ENCODE measurements at regions not wholly inside any gene's neighbourhood (a gene's known extent, or its start where the extent isn't known, plus 50 kb on each side); places are given as distances from the start of the nearest gene placed in this dataset.
"Not testable (repeated sequence)": the region's sequence is repeated elsewhere in the genome, so short reads cannot be mapped to it uniquely, and the experiment has no call there.

DNA sequence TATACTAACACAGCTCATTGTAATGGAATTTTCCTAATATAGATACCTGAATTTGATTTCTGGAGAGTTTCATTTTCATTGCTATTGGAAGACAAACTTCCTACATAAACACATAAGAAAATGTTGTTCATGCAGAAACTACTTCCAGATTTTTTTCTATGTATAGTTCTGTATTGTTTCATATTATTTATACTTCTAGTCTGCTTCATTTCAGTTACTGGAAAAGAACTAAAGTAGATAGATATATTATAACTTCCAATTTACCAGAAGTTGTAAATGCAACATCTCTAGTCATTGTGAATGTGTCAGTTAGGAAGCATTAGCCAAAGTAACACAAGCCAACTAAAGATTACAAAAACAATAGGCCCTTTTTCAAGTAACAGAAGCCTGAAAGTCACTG lies 147.3 kb upstream of the ZNF385D start:
- DNase-seq: no peak

DNA sequence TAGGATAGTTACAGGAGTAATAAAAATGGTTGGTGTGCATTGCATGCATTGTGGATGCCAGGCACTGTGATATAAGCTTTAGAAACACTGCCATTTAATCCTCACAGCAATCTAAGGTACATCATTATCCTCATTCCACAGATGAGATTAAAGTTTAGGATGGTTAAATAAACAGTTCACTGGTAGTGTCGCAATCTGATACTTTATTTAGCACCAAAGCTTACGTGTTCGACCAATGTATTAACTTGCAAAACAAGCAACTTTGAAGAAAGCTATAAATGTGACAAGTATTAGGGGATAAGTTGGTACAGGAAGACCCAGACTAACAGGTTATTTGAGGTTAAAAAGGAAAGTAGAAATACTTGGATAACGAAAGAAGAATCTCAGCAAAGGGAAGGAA lies 150.5 kb upstream of the ZNF385D start:
- no peak for DNase-seq

DNA sequence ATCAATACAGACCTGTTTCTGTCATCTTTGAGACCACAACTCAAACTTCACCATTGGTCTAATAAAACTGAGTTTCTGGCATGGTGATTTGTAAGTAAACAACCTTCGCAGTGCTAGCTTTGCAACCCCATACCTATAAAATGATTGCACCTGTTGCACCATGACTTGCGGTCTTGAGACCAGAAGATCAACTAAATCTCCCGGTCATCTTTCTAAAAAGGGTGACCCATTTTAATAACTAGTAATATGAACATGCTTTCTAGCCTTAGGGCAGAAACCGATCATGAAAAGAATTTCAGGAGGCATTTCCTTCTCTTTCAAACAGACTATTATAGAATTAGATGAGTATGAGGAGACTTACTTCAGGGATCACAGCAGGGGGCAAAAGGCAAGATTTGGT lies 151.9 kb upstream of the ZNF385D start:
- DNase-seq: no peak

DNA sequence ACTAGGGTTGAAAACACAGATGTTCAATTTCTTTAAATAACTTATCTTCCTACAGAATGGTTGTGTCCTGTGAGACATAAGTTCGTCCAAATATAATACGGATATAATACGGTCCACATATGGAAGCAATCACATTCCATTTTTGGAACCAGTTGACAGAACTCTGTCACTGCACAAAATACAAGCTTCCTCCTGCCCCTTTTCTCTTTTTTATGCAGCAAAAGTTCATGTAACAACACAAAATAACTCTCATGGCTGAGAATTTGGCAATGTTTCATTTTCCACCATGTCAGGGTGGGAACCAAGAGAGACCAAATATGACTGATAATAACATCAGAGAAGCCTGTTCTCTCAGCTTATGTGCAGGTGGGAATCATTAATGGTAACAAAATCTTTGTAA lies 158.1 kb upstream of the ZNF385D start:
- DNase-seq: no peak

DNA sequence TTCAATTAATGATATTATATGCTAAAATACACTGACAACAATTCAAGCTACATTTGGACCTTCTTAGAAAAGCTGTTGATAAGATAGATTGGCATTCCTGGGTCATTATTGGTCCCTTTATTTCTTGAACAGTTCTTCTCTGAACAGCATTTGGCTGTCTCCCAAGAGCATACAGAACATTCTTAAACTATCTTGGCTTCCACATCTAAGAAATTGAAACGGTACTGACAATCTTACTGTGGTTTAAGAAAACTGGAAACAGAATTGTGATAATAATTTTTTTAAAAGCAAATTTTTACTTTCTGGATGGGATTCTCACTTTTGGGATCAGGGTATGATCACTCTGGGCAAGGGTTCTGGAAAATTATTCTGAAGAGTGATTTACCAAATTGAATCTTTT lies 161.7 kb upstream of the ZNF385D start:
- DNase-seq: no peak

DNA sequence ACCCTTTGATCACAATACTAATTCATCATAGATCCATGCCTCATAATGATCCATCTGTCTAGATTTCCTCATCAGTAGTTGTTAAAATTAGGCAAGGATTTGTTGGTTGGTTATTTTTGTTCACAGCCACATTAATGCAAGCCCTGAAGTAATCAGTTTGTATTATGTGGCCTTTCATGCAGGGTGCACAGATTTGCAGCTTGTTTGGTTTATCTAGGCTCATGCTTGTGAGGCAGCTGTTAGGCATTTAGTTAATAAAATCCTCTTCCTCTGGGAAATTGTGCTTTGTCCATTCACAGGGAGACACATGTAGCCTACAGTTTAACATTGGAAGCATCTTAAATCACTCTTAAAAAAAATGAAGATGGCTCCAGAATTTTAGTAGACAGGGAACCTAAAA lies 162.8 kb upstream of the ZNF385D start:
- no peak for DNase-seq

DNA sequence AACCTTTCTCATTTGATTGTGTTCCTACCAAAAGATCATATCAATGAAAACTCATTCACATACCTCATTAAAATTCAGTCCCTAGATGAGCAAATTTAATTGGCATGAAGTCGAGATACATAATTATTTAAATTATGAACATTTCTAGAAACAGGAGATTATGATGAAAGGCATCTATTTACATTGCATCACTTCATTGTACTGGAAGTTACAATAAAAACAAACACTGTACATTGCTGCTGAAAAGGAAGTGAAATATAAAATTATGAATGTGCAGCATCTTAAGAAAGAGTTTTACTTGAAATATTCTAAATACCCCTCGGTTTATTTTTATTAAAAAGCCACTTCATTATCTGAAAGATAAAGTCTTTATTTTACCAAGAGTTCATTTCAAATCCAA lies 163.4 kb upstream of the ZNF385D start:
- no peak for DNase-seq

DNA sequence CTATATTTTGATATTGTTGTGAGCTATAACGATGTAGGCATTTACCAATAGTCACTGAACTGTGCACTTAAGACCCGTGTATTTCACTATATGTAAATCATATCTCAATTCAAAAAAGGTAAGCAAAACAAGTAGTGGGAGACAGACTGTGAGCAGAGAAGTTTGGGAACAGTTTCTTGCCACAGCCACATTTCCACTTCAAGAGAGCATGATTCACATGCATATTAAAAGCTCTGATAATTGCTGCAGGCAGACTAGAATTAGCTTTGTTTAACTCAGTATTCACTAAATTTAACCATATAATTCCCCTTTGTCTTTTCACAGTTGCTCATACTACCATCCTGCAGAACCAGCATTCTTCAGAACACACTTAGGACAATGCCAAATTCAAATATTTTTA lies 168.4 kb upstream of the ZNF385D start:
- no peak for DNase-seq

DNA sequence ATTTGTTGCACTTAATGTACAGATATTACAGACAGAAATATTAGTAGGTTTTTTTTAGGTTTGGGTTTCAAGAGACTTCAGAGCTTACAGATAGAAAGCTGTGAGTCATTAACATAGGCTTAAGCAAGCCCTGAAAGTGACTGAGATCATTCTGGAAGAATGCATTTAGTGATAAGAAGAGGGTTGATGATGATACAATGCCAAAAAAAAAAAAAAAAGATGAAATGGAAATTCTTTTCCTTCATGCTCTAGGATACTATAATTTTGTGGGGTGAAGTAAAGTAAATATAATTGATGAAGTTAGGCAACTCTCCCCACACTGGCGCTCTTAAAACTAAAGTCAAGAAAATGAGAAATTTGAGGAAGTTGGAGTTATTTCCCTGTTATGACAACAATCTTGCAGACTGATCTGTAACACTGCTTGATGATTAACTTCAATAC lies 169.4 kb upstream of the ZNF385D start:
- no peak for DNase-seq

DNA sequence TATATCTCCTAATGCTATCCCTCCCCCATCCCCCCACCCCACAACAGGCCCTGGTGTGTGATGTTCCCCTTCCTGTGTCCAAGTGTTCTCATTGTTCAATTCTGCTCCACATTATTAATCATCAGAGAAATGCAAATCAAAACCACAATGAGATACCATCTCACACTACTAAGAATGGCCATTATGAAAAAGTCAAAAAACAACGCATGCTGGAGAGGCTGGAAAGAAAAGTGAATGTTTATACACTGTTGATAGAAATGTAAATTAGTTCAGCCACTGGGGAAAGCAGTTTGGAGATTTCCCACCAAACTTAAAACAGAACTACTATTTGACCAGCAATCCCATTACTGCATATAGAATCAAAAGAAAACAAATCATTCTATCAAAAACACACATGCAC lies 172.1 kb upstream of the ZNF385D start:
- DNase-seq: not testable (repeated sequence)

DNA sequence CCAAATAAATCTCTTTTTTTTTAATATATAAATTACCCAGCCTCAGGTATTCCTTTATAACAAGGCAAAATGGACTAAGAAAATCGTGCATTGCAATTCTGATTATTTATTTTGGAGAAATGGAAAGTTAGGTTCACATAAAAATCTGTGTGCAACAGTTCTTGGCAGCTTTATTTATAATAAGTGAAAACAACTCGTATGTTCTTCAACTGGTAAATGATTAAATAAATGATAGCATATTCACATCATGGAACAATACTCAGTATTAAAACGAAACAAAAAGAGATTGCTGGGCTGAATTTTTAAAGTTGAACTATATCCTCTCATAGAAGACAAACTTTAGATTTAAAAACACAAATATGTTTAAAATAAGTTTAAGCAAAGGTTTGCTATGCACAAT lies 176.3 kb upstream of the ZNF385D start:
- no peak for DNase-seq

DNA sequence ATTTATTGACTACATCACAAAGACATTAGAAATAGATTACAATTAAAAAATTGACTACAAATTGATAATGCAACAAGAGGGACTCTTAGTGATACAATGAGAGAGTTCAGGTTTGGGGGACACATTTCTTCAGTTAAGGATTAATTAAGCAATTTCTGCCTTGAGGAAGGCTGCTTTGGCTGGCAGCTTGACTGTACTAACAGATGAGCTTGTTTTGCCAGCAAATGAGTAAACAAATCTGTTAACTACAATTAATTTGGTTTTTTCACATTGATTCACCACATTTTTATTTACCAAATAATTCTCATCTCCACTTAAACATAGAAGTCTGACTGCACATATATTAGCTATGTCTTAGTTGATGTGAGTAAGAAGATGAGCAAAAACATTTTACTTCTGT lies 183.6 kb upstream of the ZNF385D start:
- DNase-seq: no peak

DNA sequence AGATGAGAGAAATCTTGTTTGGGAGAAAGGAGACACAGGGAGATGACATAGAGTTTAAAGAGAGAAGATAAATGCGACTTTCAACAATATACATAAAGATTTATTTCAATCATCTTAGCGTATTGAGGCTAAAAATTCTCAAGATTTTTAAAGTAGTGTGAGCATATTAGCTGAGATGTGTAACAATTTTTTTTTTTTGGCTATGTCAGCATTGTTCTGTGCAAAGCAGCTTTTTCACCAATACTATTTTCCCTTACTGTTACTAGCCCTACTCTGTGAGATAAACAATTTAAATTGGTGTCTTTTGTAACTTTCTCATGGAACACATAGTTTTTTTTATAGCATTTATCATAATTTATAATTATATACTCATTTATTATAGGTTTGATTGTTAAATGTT lies 185.2 kb upstream of the ZNF385D start:
- no peak for DNase-seq

DNA sequence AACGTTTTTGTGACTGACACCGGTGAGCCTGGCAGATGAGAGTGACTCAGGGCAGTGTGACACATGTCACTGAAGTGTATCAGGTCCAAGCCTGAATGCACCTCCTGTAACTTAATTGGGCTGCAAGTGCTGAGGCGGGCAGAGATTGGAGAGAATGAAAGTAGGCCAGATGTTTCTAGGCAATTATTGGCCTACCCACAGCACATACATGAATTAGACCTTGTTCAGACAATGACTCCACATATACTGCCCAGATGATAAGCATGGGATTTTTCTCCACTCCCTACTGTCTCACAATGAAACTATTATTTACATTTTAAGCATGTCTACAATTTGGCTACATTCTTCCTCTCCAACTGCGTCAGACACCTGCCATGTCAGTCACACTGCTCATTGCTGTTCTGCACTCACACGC lies 187.3 kb upstream of the ZNF385D start:
- no peak for DNase-seq

DNA sequence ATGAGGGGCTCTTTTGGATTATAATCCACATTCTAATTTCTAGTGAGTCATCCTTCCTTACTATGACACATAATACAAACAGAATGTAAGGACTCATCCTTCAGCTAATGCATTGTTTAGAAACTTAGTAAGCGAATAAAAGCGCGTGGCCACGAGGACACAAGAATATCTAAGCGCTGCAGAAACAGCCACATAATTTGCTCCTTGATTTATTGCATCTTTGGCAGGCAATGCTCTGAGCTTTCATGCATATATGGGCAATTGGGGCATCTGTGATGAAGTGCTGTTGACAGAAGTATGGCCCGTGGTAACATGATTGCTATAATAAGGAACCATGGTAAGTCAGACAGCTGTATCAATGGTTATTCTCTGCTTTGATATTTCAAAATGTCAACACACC lies 191.3 kb upstream of the ZNF385D start:
- peak; percentile 96 for DNase-seq

DNA sequence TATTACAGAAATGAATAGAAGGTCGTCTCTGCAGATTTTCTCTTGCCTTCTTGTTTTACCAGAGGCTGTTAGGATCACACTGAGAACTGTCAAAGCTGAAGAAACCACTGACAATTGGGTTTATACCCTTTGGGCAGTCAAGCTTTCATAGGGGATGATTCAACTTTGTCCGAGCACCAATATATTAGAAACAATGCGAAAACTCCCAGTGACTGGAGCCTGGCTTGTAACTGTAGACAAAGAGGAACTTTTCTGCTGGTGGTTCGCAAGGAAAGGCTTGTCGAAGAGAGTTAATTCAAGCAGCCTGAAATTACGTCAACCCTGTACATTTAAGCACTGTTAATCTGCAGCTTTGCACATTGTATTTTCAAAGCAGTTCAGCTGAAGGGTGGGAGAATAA lies 193.2 kb upstream of the ZNF385D start:
- DNase-seq: no peak

DNA sequence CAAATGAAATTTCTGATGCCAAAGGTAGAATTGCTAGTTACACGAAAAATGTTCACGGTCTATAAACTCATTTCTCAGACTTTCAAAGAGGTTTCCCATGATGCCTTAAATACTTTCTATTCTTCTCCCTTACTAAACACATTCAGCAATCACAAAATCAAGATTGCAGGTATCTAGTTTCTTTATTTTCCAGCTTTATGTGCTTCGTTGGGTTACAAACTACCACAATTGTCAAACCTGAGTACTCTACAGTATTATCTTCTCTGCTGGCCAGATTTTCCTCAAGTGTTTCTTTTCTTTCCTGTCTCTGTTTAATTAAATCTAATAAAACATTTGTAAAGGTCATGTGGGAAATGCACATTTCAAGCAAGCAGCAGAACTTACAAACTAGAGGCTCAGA lies 201.8 kb upstream of the ZNF385D start:
- DNase-seq: no peak

DNA sequence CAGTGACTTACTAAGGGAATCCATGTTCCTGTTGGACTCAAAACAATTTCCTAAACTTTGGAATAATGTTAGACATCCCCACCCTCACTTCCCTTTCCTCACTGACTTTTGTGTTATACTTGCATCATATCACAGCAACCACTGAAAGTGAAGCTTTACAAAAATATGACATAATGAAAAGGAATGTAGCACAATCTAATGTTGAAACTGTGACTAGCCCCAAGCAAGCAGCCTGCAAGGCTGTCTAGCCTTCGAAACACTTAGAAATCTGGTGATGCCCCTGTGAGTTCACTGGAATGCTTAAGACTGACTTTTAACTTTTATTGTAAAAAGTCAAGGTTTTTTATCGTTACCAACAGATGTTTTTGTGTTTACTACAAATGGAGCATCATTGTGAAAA lies 203.7 kb upstream of the ZNF385D start:
- DNase-seq: no peak

DNA sequence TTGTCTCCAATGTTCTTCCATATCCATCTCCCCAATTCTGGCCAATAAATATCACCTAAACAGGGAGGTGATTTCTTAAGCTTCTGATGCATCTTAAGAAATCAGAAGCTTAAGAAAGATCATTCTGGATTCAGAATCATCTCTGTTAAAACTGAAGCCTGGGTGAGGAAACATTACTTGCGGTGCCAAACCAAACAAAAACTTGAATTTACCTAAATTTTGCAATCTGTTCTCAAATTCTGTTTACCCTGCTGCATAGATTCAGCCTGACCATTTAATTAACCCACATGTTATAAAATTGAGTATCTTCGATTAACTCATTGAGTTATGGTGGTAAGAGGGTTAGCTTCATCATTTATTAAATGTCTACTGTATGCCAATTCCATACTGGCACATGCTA lies 204.4 kb upstream of the ZNF385D start:
- no peak for DNase-seq

DNA sequence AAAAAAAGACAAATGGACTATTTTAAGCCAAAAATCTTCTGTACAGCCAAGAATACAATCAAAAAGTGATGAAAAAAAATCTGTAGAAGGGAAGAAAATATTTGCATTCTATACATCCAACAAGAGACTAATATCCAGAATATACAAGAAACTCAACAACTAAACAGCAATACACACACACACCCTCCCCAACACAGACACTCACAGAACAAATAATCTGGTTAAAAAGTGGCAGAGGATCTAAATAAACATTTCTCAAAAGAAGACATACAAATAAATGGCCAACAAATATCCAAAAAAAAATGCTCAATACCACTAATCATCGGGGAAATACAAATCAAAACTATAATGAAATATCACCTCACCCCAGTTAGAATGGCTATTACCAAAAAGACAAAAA lies 209.0 kb upstream of the ZNF385D start:
- DNase-seq: no peak

DNA sequence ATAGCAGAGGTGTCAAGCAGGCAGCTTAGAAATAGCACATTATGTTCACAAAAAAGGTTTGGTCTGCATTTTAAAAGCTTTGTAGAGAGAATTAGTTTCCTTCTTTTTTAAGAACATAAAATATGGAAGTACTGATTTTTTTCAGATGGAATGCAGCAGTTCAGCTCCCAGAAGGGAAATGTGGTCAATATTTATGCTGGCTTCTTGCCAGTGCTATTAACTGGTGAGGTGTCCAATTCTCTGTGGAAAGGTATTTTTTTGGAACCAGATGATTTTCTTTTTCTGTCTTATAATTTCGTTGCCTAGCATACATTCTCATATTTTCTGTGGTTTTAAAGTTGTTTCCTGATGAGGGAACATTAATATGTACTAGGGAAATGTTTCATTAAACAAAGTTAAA lies 211.4 kb upstream of the ZNF385D start:
- DNase-seq: no peak

DNA sequence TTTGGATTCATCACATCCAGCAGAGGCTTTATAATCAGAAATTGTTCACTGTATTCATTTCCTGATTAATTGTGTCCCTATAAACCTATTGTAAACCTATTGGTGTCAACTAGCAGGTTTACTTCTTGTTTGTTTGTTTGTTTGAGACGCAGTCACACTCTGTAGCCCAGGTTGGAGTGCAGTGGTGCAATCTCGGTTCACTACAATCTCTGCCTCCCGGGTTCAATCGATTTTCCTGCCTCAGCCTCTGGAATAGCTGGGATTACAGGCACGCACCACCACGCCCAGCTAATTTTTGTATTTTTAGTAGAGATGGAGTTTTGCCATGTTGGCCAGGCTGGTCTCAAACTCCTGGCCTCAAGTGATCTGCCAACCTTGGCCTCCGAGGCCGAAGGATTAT lies 215.4 kb upstream of the ZNF385D start:
- DNase-seq: not testable (repeated sequence)

DNA sequence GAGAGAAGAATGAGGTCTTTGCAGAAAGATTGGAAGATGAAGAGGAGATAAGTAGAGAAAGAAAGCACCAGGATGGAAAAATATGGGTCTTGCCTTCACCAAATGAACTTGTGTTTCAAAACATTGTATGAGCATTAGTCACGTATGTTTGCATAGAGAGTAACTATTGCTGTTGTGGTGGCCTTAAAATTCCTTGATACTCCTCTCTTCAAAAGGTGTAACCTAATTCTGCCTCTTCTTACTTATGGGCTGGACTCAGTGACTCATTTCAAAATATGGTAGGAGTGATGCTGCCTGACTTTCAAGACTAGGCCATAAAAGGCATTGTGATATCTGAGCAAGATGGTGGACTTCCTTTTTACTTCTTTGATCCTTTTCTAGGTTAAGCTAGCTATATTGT lies 228.7 kb upstream of the ZNF385D start:
- DNase-seq: no peak

DNA sequence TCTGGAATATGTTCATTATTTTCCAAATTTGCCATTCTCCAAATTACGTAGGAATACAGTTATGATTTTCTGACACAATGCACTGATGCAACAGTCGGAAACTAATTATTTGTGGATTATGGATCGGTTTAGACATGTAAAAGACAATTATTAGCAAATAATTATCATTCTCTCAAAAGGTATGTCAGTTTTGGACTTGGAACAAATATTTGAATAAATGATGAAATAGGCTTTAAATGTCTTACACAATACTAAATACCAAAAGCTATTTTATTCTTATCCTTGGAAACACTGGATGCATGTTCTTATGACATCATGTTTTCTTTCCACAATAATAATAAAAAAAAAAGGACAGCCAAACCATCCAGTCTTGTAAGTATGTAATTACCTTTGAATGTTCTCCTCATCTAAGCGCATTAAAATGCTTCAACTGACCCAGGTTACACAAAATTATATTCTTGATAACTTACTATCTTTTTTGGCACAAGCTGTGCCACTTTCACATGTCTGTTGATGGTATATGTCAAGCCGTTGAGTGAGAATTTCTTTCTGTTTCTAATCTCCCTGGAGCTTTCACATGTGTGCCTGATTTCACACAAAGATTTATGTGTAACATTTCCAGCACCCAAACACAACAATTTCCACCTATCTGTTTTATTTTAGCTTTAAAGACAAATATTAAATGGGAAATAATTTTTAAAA lies 238.5 kb upstream of the ZNF385D start:
- DNase-seq: no peak

DNA sequence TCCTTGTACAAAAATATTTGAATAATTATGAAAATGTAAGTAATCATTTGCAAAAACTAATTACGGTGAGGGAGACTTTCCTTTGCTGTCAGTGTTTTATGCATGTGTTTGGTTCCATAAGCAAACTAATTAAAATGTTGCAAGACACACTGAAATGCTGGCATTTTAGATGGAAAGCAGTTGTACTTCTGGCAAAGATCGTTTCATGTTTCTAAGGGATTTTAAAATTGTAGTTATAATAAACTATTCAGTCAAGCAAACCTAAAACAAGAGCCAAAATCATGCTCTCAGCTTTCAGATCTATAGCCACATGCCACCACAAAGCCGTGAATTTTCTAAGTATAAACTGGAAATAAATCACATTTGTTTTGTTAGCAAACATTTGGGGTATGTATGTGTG lies 240.1 kb upstream of the ZNF385D start:
- DNase-seq: no peak
